Prostate gland (tissue), 2 donors: ENCODE measurements at regions not wholly inside any gene's neighbourhood (a gene's known extent, or its start where the extent isn't known, plus 50 kb on each side); places are given as distances from the start of the nearest gene placed in this dataset.

Source experiments
- CTCF ChIP-seq, 4 experiments: fragments of 200-600 bp in 2 of 4; fragments of 450-650 bp in 2 of 4; sonication (generic) in 2 of 4; IDR thresholded peaks; 1 replicate in 3 of 4; 2 replicates in 1 of 4; pipeline ENCODE4 v1.5.1; 2016 to 2019; ENCODE audit warnings: antibody characterized with exemption in 4 of 4, mild to moderate bottlenecking in 2 of 4, moderate library complexity in 2 of 4
- POLR2A ChIP-seq: fragments of 450-650 bp; IDR thresholded peaks from one replicate; pipeline ENCODE4 v1.6.1; 2016; ENCODE audit warnings: antibody characterized with exemption, mild to moderate bottlenecking

- no peak for TF ChIP-seq POLR2A
- TF ChIP-seq CTCF (IDR thresholded peaks at IDR 0.05) = no peak
Measured at GRCh38 chr21:23585419-23585818, 2021.9 kb downstream of the MRPL39 start.
